ENCODE measurements at regions not wholly inside any gene's neighbourhood (a gene's known extent, or its start where the extent isn't known, plus 50 kb on each side); places are given as distances from the start of the nearest gene placed in this dataset.

- ATAC-seq: peak in 1 of 8 donors; percentile 50
Observed at GRCh38 chr21:28220680-28221079, 772.0 kb downstream of the LTN1 start.

DNA sequence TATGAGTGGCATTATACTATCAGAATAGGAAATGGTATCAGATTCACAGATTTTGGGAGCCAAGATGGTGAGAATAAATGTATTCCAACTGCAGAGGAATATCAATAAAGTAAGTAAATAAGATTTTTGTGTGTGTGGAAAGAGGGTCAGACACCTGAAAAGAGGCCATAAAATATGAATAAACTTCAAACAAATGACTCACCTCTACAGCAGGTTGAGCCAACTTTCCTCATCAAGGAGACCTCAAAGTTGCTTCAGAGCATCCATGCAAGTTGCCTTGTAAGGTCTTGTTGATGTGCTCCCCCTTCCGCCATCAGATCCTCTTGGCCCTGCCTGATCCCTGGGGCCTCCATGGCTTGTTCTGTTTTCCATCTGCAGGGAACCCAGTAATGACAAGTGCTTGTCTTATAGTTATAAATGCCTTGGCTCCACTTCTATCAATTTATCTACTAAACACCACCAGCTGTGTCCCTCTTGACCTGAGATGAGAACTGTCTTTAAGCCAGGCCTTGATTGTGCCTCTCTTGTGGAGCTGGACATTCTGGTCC is 775.6 kb downstream of the LTN1 start:
- intact Hi-C loops (cut with DNase I): loop anchor here in 1 of 10 donors (10.0 kb wide), 1 partner anchor 102 kb away; no protein-coding TSS in a partner anchor
- ATAC-seq (no peak), DNase-seq (no peak)
- Histone ChIP-seq H3K36me3 (no peaks in the 10 kb centered on the region), H3K4me3 (no peak overlapping the region), H3K27ac (no peak overlapping the region), H3K27me3 (no peaks in the 10 kb centered on the region), H3K9me3 (no peaks in the 10 kb centered on the region), H3K4me1 (peaks cover 0 to 30% (median 16%) of the 10 kb centered on the region in 9 donors)
- TF ChIP-seq, protein P1, sequence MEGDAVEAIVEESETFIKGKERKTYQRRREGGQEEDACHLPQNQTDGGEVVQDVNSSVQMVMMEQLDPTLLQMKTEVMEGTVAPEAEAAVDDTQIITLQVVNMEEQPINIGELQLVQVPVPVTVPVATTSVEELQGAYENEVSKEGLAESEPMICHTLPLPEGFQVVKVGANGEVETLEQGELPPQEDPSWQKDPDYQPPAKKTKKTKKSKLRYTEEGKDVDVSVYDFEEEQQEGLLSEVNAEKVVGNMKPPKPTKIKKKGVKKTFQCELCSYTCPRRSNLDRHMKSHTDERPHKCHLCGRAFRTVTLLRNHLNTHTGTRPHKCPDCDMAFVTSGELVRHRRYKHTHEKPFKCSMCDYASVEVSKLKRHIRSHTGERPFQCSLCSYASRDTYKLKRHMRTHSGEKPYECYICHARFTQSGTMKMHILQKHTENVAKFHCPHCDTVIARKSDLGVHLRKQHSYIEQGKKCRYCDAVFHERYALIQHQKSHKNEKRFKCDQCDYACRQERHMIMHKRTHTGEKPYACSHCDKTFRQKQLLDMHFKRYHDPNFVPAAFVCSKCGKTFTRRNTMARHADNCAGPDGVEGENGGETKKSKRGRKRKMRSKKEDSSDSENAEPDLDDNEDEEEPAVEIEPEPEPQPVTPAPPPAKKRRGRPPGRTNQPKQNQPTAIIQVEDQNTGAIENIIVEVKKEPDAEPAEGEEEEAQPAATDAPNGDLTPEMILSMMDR (IDR thresholded peaks at IDR 0.05): no peak
- 36 to 100% methylated on average over 1 of the region's 1 CpG for WGBS, 2 donors

More at GRCh38 chr21:28220680-28221079, 772.0 kb downstream of the LTN1 start:
- H3K27ac ChIP-seq: no peak overlapping the region
- TF ChIP-seq, protein P1 (IDR thresholded peaks at IDR 0.05): no peak
- H3K4me1 ChIP-seq: peaks cover 0 to 15% (median 9%) of the 10 kb centered on the region in 9 donors
- DNase-seq: no peak
- no peak overlapping the region for H3K4me3 ChIP-seq
- intact Hi-C loops (cut with DNase I): no loop called here
- H3K27me3 ChIP-seq: no peaks in the 10 kb centered on the region
- H3K36me3 ChIP-seq: no peaks in the 10 kb centered on the region
- 21 to 30% methylated on average over 2 of the region's 2 CpGs for WGBS, 2 donors
- H3K9me3 ChIP-seq: no peaks in the 10 kb centered on the region

DNA sequence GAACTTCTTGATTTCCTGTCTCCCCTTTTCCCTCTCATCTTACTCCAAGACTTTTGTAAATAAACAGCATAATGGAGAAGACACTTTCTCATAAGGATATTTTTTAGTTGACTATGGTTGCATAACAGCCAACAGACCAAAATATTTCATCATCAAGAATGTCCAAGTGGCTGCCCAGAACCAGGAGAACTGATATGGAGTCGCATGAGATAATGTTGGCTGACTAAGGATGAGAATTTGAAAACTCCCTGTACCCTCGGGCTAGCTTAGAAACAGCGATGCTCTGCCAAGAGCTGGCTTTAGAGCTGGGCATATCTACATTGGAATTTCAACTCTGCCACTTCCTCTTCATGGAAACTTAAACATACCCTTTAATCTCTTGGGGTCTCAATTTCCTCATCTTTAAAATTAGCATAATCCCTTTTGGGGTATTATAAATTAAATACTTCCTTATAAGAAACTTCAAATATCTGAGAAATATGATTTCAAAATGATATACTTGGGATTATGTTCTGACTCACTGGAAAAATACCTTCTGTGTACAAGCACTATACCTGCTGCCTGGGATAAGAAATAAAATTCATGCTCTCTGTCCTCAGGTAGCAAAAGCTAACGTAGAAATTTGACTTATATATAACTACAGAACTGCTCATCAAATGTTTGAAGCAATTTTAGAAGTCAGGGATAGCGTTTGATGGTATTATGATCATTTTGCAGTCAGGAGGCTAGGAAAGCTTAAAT is 777.3 kb downstream of the LTN1 start:
- TF ChIP-seq, protein P1 (IDR thresholded peaks at IDR 0.05): no peak
- 29 to 38% methylated on average over 5 of the region's 5 CpGs for WGBS, 2 donors
- intact Hi-C loops (cut with DNase I): loop anchor here in 1 of 10 donors (10.0 kb wide), 1 partner anchor 101 kb away; no protein-coding TSS in a partner anchor
- H3K4me1 ChIP-seq: peaks cover 0 to 27% (median 16%) of the 10 kb centered on the region in 9 donors
- ATAC-seq (peak in 7 of 8 donors; percentile 80 to 100 (median 95)), DNase-seq (peak in 1 of 2 donors; percentile 18)
- H3K36me3 ChIP-seq: no peaks in the 10 kb centered on the region
- H3K27ac ChIP-seq: peak overlapping the region; percentile 14 to 73 (median 57)
- no peaks in the 10 kb centered on the region for H3K9me3 ChIP-seq
- H3K4me3 ChIP-seq: no peak overlapping the region
- H3K27me3 ChIP-seq: no peaks in the 10 kb centered on the region

DNA sequence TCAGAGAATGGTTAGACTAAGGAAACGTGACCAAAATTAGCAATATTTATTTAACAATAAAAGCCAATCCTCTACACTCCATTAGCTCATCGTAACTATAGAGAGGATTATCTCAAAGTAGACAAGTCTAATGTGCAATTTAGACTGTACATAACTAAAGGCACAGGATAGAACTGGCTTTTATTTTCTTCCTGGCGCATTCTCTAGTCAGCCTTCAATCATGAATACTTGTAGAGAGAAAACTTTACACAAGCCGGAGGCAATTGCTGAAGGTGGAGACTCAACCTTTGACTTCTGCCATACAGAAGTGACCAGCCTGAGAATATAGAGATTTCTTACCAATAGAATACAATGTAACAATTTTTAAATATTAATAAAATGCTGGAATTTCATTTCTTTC is 777.9 kb downstream of the LTN1 start:
- intact Hi-C loops (cut with DNase I): loop anchor here in 1 of 10 donors (10.0 kb wide), 1 partner anchor 100 kb away; no protein-coding TSS in a partner anchor
- H3K27ac ChIP-seq: peak overlapping the region in 9 of 10 donors; percentile 2 to 73 (median 54)
- H3K27me3 ChIP-seq: no peaks in the 10 kb centered on the region
- peaks cover 0 to 26% (median 16%) of the 10 kb centered on the region in 9 donors for H3K4me1 ChIP-seq
- DNase-seq: no peak
- ATAC-seq: peak in 5 of 8 donors; percentile 33 to 45 (median 35)
- no peaks in the 10 kb centered on the region for H3K36me3 ChIP-seq
- 80 to 88% methylated on average over 4 of the region's 4 CpGs for WGBS, 2 donors
- H3K9me3 ChIP-seq: no peaks in the 10 kb centered on the region
- H3K4me3 ChIP-seq: no peak overlapping the region
- TF ChIP-seq, protein P1 (IDR thresholded peaks at IDR 0.05): no peak

All from heart right ventricle (tissue), 16 donors.